IPS DF 4.7 (cell line): ENCODE measurements at regions not wholly inside any gene's neighbourhood (a gene's known extent, or its start where the extent isn't known, plus 50 kb on each side); places are given as distances from the start of the nearest gene placed in this dataset.

Experiments
- DNase-seq: peaks from one replicate; pipeline ENCODE4 v3.0.0-alpha.2; 2013; ENCODE audit warnings: low spot score; ENCODE audit errors: extremely low read depth

- no peak for DNase-seq
Measured at GRCh38 chr16:82360024-82360783, 190.2 kb upstream of the MPHOSPH6 start.

GRCh38 chr16:82358606-82359221 is 188.7 kb upstream of the MPHOSPH6 start:
- DNase-seq, result no peak

GRCh38 chr16:82358161-82358560 is 188.1 kb upstream of the MPHOSPH6 start:
- DNase-seq, result no peak

GRCh38 chr16:82357237-82357636 is 187.2 kb upstream of the MPHOSPH6 start:
- no peak for DNase-seq

DNA sequence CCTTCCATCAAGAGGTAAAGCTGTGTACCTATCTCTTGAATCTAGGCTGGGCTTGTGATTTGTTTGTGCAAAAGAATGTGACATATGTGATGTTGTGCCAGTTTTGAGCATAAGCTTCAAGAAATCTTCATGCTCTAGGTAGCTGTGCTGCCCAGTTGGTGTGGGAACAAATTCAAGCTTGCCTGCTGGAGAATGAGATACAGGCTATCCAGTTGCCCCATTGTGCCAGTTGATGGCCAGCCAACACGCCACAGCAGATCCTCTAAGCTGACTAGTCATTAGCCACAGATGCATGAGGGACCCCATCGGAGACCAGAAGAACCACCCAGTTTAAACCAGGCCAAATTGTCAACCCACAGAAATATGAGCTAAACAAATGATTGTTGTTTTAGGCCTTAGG is 180.5 kb upstream of the MPHOSPH6 start:
- no peak for DNase-seq

DNA sequence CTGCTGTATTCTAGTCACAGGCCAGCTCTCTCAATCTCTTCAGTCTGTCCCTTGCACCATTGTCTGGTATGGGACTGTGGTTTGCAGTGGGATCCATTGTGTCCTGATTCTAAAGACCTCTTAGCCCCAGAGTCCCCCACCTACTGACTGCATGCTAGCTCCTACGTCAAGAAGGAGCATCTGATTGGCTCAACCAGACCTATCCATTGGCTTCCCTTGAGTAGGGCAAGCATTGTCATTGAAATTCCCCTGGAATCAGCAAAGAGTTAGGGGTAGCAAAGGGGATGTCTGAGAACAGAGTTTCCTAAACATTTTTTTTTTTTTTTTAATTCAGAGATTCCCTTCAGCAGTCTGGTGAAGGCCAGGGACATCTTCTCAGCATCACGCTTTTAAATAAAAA is 175.3 kb upstream of the MPHOSPH6 start:
- DNase-seq, result no peak

DNA sequence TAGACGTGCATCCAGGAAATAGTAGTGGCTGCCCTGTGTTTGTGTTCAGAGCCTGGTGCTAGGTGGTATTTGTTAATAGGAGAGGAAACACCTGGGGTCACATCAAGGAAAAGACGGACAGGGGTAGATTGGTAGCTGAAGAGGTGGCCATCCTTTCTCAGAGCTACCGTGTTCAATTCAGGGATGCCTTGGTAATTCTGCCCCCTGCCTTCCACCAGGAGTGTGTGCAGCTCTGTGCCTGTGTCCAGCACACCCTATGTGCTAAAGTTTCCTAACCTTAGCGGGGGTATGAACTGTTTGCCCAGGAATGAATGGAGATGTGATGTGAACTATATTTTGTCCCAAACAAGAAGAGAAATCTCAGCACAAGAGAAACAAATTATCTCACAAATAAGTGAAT is 174.1 kb upstream of the MPHOSPH6 start:
- DNase-seq, result no peak

- DNase-seq, result no peak
Measured at GRCh38 chr16:82341146-82341669, 171.2 kb upstream of the MPHOSPH6 start.

- DNase-seq, result no peak
Measured at GRCh38 chr16:82340531-82340930, 170.5 kb upstream of the MPHOSPH6 start.

- DNase-seq, result no peak
Measured at GRCh38 chr16:82337355-82337754, 167.3 kb upstream of the MPHOSPH6 start.

- DNase-seq, result no peak
Measured at GRCh38 chr16:82331974-82332750, 162.1 kb upstream of the MPHOSPH6 start.

DNA sequence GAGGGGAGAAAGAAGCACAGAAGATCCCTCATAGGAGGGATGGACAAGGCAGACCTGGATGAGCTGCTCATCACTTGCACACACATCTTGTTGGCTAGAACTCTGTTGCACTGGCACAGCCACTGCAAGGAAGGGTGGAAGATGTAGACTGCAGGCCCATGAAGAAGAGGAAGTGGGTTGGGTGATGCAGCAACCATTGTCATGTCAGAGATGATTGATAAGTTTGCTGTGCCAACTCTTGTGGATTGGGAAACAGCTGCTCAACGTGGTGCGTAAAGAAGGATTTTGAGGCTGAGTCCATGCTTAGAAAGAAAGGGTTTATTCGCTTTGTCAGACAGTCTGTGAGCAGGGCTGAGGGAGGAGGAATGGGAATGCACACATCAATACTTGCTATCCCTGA is 161.4 kb upstream of the MPHOSPH6 start:
- DNase-seq, result no peak

- no peak for DNase-seq
Measured at GRCh38 chr16:82329504-82330192, 159.6 kb upstream of the MPHOSPH6 start.

DNA sequence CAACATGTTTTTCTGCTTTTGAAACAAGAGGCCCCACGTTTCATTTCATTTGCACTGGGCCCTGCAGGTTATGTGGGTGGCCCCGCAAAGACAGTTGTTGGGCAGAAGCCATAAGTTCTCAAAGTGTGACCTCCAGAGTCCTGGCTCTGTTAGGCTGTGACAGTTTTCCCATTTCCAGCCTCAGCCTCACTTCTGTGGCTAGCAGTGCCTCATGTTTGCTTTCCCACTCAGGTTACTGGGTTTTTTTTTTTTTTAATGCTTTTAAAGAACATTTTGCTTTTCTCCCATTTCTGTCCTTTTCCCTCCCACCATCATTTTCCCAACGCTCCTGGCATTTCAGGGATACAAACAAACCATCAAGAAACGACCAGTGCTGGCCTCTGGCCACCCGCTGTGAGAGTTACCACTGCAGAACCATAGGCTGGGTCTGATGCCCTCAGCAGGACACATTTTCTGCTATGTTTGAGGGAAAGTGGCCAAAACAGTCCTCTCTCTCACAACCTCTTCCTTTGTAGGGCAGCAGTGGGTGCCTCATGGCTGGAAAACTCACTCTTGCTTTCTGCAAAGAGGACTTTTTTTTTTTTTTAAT is 159.0 kb upstream of the MPHOSPH6 start:
- DNase-seq, result no peak

GRCh38 chr16:82323171-82323570 is 153.1 kb upstream of the MPHOSPH6 start:
- no peak for DNase-seq

DNA sequence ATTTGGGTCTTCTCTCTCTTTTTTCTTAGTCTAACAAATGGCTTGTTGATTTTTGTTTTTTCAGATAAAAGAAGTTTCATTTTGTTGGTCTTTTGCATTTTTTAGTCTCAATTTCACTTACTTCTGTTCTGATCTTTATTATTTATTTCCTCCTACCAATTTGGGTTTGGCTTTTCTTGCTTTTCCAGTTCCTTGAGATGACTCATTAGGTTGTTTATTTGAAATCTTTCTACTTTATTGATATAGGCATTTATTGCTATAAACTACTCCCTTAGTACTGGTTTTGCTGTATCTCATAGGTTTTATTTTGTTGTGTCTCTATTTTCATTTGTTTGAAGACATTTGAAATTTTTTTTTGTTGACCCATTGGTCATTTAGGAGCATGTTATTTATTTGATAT is 152.2 kb upstream of the MPHOSPH6 start:
- DNase-seq, result no peak

DNA sequence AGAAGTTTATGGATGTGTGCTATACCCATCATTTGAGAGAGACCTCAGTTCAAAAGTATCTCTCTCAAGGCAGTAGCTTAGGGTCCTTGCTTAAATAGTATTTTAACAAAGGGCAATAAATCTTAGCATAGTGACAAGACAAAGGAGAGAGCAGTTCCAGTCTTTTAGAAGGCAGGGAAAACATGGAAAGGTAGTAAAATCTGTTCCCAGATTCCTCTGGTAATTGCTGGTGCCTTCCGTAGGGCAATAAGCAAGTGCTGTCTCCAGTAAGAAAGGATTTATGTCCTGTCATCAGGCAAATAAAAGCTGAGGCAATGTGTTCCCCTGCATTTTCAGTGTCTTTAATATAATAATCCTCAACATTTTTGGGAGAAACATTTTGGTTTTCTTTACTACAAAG is 149.0 kb upstream of the MPHOSPH6 start:
- no peak for DNase-seq

DNA sequence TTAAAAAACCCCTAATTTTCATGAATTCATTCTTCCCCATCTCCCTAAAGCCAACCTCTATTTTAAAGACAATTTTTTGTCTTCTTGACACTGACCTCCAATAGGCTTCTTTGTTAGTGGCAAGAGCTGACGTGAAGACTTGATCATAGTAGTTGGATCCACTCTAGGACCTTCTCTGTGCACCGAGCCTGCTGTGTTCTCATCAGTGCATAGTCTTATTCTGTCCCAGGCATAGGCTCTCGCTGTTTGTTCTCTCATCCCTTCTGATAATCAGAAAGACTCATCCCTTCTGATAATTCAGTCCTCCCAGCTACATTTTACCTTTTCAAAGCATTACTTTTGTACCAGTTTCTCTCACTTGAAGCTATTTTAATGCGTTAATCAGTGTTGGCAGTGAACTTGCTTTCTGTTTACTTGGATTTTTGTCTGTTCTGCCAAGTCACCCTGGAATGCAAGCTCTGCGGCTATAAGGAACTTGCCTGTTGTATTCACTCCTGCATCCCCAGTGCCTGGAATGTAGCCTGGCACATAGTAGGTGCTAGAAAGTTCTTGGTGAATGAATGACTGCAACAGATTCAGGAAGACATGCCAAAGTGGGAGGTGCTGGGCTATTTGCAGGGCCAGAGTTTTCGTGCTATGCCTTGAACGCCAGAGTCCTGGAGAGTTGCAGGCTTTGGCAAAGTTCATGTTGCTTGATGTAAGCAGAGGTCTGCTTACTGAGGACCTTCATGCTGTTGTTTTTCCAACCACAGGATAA is 147.6 kb upstream of the MPHOSPH6 start:
- no peak for DNase-seq

GRCh38 chr16:82313754-82314153 is 143.7 kb upstream of the MPHOSPH6 start:
- no peak for DNase-seq

DNA sequence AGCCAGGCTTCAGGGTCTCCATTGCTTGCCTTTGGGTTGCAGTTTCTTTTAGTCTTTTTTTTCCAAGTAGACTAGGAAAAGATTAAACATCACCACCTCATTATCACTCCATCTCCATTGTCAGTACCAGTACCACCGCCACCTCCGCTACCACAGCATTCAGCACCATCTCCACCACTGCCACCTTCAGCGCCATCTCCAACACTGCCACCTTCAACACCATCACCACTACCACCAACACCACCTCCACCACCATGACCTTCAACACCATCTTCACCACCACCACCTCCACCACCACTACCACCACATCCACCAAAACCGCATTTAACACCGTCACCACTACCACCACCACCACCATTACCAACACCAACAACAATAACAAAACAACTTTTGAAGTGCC is 141.5 kb upstream of the MPHOSPH6 start:
- DNase-seq, result no peak
